NCI-H748 treated with DMSO at 0.1 percent for 48 hours (cell line): ENCODE measurements at regions not wholly inside any gene's neighbourhood (a gene's known extent, or its start where the extent isn't known, plus 50 kb on each side); places are given as distances from the start of the nearest gene placed in this dataset.

ENCODE experiments used
- DNase-seq: peaks from one replicate; lab custom pipeline; 2025; lab: John Stamatoyannopoulos, UW

DNA sequence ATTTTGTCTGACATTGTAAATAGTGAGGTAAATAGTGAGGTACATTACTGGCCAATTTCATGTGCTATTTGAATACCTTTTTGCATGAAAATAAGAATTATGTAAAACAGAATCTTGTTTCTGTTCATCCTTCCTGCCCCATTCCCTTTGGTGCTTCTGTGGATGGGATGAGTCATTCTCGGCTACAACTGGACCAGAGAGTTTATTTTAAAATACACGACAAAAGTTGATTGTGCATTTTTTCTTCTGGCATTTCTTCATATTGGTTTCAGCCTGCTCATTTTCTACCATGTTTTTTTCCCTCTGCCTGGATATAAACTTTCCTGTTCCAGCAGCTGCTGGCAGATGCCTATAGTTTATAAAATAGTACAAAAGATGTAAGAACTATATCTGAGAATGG is 107.5 kb downstream of the CYSLTR2 start:
- DNase-seq: no peak

DNA sequence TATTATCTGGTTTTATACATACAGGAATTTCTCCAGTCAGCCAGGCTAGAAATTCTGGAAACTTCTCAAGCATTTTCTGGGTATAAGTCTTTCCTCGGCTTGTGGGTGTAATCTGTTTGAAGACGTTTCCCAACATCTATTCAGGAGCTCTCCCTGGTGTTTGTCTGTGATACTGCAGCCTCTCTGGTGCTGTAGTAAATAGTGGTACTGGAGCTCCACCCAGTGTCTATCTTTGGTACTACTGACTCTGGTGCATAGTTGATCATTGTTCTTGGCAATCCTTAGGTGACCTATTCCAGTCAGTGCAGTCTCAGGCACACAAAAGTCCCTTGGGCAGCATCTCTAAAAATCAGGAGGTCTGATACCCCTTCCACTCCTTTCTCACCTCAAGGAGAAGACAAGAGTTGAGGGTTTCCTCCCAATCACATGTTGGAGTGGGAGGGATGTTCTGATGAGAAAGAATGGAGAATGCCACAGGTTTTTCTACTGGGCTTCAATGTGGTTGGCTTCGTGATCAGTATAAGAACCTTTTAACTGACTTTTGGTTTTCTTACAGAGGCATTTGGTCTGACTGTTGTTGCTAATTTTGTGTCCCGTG is 115.5 kb downstream of the CYSLTR2 start:
- DNase-seq: peak; percentile 83

DNA sequence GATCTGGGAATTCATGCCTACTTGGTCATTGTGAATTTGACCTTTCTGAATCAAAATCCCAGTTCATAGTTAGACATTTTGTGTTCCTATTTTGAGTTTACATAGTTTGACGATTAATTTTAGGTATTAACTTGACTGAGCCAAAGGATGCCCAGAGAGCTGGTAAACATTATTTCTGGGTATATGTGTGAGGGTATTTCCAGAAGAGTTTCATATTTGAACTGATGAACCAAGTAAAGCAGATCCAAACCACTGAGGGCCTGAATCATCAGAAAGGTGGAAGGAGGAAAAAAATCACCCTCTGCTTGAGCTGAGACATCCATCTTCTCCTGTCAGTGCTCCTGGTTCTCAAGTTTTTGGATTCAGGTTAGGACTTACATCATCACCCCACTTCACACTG is 116.6 kb downstream of the CYSLTR2 start:
- no peak for DNase-seq

DNA sequence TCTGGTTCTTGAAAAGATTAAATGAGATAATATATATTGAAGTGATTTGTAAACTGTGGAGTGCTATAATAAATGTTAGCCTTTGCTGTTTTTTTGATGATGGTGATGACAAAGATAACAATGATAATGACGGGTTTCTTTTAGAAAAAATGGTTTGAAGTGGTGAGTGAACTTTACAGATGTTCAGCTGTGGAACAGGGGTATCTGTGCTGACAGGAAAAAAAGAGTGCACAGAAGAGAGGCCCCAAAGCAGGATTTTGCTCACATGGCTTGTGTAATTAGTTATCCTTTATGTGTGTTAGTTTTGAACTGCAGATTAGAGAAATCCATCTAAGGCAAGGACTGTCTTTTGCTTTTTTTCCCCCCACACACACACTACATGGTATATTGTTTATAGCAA is 119.2 kb downstream of the CYSLTR2 start:
- DNase-seq: no peak

DNA sequence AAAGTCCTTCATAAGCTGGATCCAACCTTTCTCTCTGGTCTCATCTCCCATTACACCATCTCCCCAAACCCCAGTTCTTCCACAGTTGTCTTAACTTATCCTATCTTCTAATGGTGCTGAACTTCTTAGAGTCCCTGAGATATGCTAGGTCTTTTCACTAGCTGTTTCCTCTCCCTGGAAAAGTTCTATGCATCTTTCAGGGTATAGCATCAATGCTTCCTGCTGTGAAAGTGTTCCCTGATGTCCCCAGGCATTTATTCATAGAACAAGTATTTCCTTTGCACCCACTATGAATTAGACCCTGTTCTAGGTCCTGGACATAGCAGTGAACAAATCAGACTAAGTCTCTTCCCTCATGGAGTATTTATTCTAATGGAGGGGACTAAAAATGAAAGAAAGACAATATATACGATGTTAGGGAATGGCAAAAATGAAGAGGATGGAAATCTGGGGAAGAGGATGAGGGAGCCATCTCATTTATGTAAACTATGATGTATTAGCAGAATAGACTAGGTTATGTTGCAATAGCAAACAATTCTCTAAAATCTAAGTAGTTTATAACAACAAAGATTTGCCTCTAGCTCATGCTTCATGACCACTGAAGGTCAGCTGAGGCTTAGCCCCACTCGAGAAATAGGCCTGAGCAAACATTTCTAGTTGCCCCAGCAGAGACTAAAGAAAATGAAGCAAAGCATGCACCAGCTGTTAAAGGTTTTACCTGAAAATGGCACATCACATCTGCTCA is 120.0 kb downstream of the CYSLTR2 start:
- no peak for DNase-seq

DNA sequence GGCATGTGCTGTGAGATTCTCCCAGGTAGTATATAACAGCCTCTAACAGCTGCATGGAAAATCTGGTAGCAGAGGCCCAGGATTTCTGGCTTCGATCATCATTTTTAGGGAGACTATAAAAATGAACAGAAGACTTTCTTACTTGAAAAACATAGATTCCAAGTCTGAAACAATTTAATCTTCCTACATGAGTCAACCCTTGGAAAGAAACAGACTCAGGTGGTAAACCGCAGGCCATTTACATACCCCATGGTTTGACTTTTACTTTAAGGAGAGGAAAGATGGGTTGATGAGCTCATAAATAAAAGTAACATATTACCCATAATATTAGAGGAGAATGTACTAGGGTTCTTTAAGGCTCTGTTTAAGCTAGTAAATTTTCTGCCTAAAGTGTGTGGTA is 121.6 kb downstream of the CYSLTR2 start:
- no peak for DNase-seq

DNA sequence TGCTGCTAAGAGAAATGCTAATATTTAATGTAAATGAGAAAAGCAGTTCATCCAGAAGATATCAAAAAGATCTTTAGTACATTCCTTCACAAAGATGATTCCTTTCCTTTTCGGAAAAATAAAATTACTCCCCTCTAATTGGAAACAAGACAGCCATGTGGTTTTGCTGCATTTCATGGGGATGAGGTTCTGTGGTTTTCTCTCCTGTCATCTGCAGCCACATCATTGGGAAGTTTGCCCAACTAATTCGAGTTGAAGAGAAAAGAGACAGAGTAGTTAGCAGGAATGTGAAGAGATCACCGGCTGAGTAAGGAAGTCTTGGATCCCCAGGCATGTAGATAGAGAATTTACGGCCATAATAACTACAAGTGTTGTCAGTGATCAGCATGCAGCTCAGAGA is 122.1 kb downstream of the CYSLTR2 start:
- no peak for DNase-seq

DNA sequence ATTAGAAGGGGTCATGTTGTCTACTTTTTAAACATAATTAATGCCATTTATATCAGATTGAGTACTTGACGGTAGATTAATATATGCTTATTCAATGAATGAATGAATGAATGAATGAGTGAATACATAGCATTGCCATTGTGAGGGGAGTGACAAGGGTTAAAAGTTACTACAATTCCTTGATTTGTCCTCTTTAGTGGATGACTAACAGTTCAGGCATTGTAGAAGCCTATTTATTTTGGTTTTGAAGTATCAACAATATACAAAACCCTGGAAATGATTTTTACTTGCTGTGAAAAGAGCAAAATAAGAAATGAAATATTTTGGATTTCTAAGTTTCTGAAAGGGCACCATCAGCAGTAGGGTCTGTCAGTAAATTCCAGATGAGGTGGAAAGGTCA is 122.7 kb downstream of the CYSLTR2 start:
- DNase-seq: no peak

DNA sequence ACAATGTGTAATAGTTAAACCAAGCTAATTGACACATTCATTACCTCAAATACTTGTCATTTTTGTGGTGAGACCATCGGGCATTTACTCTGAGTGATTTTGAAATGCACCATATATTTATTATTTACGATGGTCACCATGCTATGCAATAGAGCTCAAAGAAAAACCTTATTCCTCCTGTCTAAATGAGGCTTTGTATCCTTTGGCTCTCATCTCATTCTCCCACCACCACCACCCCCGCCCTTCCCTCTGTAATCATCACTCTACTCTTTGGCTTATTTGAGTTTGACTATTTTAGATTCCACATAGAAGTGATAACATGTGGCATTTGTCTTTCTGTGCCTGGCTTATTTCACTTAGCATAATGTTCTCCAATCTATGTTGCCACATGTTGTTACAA is 124.9 kb downstream of the CYSLTR2 start:
- no peak for DNase-seq

DNA sequence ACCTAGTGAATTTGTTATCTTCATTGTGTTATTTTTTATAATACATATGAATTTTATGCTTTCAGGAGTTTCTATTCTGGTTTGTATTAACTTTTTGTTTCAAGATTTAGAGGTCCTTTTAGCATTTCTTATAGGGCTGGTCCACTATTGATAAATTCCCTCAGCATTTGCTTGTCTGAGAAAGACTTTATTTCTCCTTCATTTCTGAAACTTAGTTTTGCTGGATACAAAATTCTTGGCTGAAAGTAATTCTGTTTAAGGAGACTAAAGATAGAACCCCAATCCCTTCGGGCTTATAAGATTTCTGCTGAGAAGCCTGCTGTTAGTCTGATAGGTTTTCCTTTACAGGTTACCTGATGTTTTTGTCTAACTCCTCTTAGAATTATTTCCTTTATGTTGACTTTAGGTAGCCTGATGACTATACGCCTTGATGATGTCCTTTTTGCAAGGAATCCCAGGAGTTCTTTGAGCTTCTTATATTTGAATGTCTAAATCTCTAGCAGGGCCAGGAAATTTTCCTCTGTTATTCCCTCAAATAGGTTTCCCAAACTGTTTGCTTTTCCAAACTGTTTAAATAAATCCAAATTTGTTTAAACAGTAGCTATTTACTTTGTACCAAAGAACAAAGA is 127.1 kb downstream of the CYSLTR2 start:
- DNase-seq: no peak

DNA sequence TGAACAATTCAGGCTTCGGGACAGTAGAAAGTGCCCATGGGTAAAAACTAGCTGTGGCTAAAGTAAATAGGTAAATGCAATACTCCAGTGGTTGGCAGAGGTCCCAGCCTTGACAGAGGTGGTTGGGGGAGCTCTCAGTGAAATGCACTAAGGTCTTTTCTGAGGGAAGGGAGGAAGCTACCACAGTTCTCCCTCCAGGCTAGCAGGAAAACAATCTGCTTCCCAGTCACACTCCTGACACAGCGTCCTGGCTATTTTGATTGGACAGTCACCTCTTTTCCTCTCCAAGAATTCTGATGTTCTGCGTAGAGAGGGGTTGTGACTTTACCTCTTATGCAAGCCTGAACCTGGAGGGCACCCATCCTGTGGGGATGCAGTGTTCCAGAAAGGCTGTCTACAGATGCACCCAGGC is 128.7 kb downstream of the CYSLTR2 start:
- DNase-seq: no peak

DNA sequence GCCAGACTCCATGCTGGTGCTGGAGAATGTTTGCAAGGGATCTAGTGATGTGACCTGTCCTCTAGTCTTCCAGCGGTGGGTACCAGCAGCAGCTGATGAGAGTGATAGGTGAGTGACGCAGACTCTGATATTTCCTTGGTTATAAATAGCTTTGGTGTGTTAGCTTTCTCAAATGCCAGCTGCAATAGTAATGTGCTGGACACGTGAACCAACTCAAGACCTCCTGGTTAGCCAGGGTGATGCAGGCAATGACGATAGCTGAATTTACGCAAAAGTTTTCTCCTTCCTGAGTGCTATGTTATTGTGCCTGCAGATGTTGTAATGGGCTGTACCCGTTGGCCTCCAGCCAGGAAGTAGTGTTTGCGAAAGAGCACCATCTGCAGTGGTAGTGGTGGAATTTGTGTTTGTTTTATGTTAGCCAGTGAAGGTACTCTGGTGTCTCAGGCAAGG is 129.5 kb downstream of the CYSLTR2 start:
- no peak for DNase-seq

DNA sequence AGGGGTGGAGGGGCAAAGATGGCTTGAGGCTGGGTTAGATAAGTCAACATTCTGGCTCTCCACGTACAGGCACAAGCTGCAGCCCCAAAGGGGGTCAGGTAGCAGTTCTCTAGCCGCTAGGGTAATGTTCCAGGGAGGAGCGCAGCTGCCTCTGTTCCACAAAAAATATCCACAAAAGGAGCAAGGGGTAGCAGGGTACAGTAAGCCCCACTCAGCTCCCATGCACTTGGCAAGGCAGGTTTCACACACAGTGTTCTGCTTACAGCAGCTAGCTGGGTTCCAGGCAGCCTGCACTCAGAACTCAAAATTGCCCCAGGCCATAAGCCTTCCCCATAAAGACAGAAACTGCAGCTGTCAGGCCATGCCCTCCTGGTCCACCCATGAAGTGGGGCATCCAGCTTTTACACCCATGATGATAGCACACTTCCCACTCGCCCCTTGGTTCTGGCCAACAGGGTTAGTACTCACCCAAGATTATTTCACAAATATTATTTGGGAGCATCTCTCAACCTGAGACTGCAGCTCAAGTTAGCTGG is 130.0 kb downstream of the CYSLTR2 start:
- no peak for DNase-seq

DNA sequence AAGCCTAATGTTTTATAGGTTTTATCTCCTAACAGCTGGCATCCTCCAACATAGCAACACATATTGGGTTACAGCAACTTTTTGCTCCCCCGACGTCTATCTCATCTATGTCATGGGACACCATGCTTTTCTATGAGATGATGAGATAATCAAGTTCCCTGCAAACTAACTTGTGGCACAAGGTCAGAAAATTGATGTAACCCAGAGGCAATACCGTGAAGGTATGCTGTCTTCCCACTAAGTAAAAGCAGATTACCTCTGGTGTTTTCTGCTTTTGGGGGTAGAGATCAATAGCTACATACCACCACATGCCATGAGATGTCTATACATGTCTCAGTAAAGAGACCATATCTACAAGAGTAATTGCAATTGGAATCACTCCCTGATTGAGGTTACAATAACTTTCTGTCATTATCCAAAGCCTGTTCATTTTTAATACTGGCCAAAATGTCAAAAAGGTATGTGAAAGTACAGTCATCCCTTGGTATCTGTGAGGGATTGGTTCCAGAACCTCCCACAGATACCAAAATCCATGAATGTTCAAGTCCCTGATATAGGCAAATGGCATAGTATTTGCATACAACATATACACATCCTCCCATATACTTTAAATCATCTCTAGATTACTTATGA is 131.3 kb downstream of the CYSLTR2 start:
- no peak for DNase-seq

DNA sequence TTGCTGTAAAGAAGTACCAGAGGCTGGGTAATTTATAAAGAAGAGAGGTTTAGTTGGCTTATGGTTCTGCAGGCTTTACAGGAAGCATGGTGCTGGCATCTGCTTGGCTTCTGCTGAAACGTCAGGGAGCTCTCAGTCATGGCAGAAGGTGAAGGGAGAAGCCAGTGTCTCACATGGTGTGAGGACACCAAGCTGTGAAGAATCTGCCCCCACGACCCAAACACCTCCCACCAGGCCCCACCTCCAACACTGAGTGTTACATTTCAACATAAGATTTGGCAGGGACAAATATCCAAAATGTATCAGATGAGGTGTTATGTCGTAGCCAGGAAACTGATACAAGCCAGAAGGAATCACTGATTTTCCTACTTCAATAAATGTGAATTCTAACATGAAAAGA is 136.5 kb downstream of the CYSLTR2 start:
- no peak for DNase-seq

DNA sequence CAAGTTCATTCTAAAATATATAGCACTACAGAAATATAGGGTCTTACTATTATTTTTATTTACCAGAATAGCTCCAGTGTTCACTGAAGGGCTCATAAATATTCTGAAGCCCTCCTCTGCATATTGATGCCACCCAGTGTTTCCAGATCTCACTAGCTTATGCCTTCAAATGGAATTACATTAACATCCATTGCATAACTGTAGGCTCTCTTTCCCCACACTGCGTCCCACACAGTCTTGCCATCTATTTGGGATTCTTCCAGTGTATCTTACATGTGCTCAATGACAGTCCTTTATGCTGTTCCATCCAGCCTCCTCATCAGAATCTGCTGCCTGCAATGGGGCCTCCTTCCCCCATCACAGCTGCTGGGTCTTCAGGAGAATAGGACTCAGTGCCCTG is 137.2 kb downstream of the CYSLTR2 start:
- no peak for DNase-seq

DNA sequence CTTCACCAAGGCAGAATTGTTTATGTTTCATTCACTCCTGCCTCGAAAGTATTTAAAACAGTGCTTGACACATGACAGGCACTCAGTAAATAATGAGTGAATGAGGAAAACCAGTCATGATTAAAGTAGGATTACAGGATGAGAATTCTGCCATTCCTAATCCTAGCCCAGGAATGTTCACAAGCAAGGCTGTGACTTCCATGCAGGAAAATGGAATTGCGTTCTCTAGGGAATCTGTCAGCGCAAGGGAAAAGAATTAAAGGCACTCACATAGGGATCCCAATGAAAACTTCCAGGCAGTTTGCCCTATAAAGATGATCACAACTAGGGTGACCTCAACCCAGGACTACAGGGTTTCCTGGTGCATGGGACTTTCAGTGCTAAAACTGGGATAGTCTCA is 143.4 kb downstream of the CYSLTR2 start:
- no peak for DNase-seq

DNA sequence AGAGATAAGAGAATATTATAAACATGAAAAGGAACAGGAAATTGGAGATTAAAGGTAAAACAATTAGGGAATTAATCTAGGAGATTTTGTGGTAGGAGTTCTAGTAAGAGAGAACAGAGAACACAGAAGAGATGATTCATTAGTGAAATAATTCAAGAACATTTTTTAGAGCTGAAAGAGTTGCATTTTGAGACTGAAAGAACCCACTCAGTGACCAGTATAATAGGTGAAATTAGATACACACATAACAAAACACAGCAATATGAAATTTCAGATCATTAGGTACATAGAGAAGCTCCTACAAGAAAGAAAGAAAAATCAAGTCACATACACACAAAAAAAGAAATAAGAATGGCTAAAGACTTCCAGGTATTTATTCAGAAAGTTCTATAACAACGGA is 144.0 kb downstream of the CYSLTR2 start:
- no peak for DNase-seq

DNA sequence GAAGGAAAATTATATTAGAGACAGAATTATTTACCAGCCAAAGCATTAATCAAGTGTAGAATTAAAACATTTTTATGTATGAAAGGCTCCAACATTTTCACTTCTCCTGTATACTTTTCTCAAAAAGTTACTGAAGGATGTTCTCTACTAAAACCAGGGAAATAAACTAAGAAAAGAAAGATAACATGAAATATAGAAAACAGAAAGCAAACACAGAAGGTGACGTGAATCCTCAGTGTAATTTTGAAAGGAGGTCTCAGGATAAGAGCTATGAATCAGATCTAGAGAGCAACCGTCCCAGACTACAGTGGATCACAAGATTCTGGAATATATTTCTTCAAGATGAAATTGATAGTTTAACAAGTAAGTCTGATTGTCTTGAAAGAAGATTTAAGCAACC is 144.5 kb downstream of the CYSLTR2 start:
- no peak for DNase-seq

DNA sequence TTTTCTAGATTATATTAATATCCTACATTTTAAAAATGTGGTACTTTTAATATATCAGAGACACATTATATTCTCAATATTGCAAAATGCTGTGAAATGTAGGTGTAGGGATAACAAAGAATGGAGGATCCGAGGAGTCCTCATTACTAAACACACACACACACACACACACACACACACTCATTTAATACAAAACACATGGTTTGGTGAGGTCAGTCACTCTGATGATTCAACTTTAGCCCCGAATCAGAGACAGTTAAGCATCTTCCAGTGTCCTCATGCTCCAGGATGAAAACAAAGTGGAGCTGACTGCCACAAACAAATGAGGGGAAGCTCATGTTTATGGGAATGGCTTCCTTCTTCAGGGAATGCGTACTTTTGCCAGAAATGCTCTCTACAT is 147.5 kb downstream of the CYSLTR2 start:
- no peak for DNase-seq

DNA sequence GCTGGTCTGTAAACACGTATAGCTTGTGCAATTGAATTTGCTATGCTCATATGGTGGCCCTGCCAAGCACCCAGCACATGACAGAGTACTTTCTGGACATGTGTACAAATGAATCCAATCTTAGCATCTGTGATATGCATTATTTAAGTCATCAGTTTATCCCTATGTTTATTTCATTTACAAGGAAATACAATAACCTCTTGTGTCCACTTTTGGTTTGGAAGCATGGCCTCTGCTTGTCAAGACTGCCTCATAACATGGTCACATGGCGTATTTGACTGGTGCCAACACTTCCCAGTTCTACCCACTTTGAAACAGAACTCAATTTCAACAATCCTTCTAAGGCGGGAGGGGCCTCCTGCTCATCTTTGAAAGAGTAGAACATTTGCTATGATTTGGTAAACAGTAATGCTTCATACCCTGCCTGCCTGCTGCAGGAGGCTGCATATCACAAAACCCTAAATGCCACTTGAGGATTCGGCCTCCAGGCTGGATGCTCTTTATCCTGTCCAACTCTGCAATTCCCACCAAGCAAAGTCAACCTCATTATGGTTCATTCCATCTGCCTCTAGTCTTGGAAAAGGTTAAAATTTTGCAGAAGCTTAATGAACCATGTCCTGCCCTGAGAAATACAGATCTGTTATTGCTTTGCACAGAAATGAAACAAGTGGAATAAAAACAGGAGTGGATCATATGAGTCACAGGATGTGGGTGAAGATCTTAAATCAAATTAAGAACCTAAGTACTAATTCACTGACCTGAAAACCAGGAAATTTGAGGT is 151.3 kb downstream of the CYSLTR2 start:
- no peak for DNase-seq

DNA sequence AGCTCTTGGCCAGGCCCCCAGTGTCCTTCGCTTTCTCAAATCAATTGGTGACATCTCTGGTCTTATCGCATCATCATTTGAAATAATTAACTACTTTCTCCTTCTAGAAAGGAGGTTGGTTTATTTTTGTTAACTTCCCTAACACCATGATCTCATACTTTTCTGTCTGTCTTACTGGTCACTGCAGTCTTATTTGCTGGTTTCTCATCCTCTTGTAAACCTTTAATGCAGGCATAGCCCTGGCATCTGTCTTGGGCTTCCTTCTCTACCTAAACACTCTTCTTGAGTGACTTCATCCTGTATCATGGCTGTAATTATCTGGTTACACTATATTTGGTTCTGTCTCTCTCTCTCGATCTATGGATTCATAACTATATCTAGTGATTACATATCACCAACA is 152.8 kb downstream of the CYSLTR2 start:
- no peak for DNase-seq
